Activated CD4-positive, CD25-positive, alpha-beta regulatory T cell treated with anti-CD3 and anti-CD28 coated beads, Interleukin-2, amount 50 U/mL, for 72 hours (primary cell): ENCODE measurements at regions not wholly inside any gene's neighbourhood (a gene's known extent, or its start where the extent isn't known, plus 50 kb on each side); places are given as distances from the start of the nearest gene placed in this dataset.

Experiments
- DNase-seq: peaks from one replicate; pipeline ENCODE4 v3.0.0; 2021

DNA sequence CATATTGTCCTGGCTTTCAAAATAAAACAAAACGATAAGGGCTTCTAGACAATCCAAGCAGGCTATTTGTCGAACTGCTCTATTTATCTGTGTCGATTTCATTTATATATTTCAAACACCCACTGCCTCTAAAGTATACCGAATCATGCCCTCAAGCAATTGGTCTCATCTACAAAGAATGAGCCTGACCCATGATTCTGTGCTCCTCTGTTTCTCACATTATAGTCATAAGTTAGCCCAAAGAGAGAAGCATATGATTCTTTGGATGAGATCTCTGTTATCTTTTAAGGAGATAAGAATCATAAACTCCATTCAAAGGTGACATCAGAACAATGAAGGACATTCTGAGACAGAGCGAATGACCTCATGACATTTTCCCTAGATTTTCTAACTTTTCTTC, 191.1 kb downstream of the MAP2K6 start:
- no peak for DNase-seq

DNA sequence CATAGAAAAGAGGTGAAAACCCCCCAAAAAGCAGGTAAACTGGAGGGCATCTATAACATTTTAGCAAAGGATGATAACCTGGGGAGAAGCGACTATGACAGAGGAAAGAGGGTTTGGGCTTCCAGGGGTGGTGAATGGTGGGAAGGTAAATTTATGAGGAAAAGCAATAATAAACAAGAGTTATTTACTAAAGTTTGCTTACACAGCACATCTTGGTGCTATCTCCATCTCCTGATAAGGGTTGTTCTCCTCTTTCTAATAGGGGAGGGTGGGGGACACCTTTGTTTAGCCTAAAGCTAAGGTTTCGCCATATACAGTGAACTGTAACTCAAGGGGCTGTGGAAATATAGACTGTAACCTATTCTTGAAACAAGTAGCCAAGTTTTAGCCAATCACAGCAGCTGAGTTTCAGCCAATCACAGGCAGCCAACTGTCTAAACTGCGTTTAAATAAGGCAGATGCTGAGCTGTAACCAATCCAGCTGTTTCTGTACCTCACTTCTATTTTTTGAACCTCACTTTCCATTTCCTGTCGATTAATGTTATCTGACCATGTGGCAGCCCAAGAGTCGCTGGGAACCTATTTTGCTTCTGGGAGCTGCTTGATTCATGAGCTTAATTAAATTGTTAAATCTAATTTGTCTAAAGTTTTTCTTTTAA, 191.8 kb downstream of the MAP2K6 start:
- no peak for DNase-seq

DNA sequence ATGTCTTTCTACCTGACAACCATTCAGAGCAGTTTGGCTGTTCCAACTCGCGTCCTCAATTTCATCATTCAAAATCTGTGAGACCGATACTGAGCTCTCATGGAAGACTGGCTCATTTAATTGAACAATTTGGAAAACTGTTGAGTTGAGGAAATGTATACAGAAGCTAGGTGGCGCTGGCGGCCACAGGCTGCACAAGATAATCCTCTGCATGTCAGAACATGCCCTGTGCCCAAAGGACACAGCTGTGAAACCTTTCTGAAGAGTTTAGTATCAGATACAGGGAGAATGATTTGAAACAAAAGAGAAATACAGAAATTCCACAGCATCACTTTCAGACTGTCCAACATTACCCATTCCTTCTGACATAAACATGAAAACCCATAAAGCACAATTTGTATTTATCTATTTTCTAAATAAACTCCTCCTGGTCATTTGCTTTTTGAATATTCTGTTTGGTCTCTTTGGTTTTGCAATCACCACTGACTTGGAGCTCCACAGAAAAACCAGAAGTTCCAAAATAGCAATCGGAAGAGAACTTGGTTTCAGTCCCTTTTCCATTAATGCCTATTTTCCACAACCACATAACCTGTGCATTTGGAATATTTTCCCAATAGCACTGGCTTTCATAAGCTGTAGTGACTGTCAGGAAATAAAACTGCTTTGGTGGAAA, 192.8 kb downstream of the MAP2K6 start:
- DNase-seq: peak; percentile 31

DNA sequence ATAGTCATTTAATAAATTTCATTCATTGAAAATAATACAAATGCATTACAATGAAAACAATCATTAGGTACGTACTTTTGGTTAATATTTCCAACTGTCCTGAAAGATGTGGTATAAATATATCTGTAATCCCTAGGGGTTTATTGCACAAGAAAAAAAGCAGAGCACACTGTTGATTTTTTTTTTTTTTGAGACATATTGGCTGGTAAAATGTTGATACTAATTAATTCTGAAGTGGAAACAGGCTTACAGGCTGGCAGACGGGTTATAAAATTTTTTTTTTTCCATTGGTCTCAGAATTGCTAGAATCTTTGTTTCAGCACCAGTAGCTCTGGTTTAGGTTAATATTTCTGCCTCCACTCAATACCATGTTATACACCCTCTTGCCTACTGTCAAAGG, 193.6 kb downstream of the MAP2K6 start:
- DNase-seq: no peak

DNA sequence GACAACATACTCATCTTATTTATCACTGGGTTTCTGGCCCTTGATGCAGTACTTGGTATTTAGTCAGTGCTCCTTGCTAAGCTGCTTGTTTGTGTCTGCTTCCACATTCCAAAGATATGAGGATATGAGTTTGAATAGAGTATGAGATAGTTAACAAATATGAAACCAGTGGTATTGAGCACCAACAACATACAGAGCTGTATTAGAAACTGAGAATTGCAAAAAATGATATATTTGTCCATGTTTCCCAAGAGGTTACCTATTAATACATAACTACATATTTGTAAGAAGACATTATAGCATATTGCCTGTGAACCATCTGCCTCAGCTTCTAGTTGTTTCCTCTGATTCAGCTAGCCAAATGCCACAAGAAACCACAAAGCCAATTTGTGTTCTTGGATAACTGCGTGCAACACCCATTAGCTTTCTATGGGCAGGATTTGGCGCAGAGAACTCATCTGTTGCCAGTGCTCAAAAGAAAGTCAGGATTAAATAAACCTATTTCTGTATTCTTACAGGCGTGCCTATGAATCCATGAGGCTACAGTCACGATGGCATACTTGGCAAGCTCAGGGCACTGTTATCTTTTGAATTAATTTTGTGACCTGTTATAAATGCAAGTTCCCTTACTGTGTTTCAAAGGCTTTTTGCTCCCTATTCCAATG, 194.4 kb downstream of the MAP2K6 start:
- DNase-seq: no peak

DNA sequence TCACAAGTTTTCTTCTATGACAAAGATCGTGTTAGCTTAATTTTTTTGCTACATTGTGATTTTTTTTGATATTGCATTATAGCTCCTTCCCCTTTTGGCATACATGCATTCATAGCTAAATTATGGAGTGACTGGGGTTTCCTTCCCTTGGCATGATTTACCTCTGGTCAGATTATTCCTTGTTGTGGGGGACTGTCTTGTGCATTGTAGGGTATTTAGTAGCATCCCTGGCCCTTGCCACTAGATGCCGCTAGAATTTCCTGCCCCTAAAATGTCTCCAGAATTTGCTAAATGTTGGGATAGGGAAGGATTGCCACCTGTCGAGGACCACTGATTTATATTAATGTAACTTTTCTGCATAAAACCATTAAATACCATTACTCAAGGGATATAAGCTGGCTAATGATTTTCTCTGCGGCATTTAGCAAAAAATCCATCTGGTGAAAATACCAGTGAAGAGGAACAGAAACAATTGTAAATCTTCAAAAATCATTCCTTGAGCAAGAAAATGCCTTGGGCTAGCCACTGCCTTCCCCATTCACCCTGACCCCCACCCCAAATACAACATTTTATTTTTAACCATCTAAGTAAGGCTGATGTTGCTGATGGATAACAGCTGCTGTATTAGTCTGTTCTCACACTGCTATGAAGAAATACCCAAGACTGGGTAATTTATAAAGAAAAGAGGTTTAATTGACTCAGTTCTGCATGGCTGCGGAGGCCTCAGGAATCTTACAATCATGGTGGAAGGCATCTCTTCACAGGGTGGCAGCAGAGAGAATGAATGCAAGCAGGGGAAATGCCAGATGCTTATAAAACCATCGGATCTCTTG, 195.2 kb downstream of the MAP2K6 start:
- no peak for DNase-seq

DNA sequence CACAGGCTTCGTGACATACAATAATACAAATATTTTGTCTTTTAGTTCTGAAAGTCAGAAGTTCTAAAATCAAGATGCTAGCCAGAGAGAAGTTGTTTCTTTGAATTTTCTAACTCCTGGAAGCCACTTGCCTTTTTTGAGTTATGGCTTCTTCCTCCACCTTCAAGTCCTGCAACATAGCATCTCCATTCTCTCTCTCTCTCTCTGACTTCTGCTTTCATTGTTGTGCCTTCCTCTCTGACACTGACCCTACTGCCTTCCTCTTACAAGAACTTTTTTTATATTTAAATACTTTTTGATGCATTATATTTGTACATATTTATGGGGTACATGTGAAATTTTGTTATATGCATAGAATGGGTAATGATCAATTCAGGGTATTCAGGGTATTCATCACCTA, 205.9 kb downstream of the MAP2K6 start:
- no peak for DNase-seq

DNA sequence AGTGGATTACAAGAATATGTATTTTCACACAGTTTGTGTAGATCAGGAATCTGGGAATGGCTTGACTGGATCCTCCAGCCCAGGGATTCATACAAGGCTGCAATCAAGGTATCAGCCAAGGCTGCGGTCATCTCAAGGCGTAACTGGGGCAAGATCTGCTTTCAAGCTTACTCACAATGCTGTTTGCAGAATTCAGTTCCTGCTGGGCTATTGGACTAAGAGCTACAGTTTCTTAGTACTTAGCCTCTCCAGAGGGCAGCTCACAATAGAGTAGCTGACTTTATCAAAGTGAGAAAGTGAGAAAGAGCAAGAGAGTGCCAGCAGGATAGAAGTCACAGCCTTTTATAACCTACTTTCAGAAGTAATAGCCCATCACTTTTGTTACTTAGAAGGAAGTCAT, 211.0 kb downstream of the MAP2K6 start:
- DNase-seq: no peak

DNA sequence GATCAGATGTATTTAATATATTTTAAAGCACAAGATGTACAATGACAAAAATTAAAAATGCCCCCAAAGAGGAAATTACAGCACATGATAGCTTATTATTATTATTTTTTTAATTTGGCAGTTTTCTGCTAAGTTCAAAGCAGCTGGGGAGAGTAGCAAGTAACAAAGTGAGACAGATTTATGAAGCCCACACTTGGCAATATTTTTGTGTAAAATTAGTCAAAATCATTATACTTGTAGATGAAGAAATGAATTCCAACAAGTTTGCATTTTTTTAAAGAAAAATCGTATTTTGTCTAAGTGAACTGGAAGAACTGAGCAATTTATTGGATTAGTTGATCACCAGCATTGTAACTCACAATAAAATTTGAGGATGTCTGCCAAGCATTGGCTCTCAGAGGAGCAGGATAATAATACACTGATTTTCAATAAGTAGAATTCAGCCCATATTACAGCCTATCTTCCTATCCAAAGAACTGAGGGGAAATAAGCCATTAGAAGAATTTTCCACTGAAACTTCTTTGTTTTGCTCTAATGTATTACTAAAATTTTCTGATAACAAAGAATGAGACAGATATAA, 215.6 kb downstream of the MAP2K6 start:
- DNase-seq: no peak

DNA sequence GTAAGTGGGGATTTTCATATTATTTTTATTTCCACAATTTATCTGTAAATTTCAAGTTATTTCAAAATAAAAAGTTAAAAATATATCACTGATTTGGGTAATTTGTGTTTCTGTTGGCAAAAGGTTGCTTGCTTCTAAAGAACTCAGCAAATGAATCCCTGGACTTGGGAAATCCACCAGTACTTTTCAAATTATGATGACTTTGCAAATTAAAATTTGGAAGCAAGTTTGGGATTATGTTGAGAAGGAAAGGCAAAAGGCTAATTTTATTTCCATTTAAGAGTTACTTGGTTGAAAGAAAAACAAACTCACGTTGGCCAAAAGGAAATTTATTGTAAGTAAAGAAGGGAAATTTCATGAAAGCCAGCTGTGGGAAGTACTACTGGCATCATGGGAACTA, 220.3 kb downstream of the MAP2K6 start:
- no peak for DNase-seq

DNA sequence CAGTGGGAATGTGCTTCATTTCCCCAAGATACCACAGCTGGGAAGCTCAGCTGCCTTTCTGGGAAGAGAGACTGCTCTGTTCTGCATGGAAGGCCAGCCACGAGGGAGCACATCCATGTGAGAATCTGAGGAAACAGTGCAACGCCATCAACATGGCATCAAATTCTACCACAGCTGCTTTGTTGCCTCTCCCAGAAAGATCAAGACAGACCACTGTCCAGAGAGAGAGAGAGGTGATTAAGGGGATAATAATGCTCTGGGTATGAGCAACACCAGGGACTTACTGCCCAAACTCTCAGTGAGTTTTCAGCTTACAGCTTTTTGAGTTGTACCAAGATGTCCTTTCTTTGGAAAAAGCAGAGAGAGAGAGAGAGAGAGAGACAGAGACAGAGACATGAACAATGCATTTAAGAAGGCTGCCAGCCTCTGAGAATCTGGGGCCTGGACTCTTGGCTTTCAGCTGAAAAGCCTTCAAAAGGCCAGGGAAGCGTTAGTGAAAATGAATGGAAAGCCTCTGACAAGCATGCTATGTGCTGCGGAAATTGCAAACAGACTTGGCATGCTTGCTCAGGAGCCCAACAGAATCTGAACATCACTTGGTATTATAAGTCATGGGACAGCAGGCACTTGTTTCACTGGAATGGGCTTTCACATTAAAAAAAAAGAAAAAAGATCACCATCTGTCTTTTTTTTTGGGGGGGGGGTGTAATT, 223.1 kb downstream of the MAP2K6 start:
- no peak for DNase-seq

DNA sequence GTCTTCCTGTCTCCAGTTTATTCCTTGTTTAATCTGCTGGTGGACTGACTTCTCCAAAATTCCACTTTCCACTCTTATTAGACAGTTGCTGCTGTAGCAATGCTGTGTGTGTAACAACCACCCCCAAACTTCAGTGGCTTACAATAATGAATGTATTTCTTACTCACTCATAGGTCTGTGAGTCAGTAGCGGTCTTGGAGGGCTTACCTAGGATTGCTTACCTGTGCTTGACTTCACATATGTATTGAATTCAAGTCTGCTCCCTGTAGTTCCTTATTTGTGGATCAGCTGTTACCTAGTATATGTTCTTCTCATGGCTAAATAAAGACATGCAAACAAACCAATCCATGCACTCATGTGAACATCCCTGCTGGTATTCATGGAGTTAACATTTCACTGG, 224.6 kb downstream of the MAP2K6 start:
- DNase-seq: no peak

DNA sequence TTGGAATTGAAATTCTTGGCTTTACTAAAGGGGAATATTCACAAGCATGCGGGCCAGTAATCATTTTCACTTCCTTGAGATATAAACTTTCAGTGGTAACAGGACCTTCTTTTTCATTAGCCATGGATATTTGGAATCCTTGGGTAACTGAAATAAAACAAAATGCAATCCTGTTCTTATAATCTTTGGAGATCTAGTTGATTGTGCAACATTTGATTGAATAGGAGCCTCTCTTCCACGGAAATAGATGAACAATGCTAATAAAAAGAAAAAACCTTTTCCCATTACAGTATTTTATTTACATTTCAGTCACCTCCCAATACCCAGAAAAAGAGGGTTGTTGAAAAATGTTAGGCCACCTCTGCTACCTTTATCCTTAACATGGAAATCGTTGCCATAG, 225.6 kb downstream of the MAP2K6 start:
- no peak for DNase-seq

DNA sequence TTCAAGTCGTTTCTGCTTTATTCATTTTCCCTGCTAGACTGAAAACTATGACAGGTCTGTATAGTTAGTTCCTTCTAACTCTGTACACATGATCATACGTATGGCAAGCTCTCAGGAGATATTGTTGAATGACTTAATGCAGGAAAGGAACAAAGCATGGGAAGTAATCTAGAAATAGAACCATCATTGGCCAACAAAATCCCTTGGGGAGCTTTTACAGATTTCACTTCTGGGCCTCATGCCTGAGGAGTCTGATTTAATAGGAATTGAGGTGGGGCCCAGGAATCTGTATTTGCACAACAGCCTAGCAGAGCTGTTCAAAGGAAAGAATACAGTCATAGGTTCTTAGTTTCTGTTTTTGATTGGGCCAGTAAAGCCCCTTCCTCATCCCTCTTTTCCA, 229.2 kb downstream of the MAP2K6 start:
- DNase-seq: no peak

DNA sequence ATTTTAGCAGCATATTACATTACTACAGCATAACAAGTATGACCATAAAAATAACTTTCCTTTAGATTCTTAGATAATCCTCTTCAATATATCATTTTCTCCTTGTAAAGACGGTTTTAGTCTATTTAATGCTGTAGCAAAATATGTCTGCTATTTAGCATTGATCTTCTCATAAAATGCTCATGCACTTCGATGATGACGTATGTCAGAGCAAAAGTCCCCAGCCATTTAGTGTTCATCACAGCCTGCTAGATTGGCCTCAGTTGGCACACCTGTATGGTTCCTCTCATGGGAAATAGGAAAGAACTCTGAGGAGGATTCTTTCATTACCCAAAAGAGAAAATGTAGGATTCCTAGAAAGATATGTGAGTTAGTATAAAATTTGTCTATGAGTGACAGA, 232.2 kb downstream of the MAP2K6 start:
- DNase-seq: no peak

DNA sequence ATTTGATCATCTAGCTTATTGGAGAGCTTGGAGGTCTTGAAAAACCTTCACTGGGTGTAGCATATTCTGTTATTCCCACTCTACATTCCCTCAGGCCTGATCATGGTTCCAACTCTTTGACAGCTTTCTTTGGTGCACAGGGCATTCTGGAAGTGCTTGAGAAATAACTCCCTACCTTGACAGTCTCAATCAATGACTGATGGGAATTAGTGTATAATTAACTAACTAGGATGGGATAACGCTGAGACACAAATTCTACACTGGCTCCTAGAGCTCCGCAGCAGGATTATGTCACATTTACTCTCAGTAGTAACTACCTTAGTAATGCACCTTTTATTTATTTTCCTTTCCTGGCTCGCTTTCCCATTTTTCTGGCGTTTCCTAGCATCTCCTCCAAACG, 236.4 kb downstream of the MAP2K6 start:
- no peak for DNase-seq

DNA sequence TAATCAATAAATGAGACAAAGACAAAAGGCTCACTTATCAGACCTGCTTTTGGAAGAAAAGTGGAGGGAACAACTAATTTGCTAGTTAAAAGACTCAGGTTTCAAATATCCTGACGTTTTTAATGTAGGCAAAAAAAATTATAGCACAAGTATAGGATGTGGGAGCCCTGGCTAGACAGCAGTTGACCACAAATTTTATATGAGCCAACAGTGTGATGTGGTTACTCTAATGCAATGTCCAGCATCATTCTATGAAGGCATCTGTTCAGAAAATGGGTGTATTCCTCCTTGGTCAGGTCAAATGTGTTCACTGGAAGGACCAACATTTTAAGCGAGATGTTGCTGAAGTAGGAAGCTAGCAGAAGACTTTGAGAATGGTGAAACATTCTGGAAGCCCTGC, 237.4 kb downstream of the MAP2K6 start:
- DNase-seq: no peak

DNA sequence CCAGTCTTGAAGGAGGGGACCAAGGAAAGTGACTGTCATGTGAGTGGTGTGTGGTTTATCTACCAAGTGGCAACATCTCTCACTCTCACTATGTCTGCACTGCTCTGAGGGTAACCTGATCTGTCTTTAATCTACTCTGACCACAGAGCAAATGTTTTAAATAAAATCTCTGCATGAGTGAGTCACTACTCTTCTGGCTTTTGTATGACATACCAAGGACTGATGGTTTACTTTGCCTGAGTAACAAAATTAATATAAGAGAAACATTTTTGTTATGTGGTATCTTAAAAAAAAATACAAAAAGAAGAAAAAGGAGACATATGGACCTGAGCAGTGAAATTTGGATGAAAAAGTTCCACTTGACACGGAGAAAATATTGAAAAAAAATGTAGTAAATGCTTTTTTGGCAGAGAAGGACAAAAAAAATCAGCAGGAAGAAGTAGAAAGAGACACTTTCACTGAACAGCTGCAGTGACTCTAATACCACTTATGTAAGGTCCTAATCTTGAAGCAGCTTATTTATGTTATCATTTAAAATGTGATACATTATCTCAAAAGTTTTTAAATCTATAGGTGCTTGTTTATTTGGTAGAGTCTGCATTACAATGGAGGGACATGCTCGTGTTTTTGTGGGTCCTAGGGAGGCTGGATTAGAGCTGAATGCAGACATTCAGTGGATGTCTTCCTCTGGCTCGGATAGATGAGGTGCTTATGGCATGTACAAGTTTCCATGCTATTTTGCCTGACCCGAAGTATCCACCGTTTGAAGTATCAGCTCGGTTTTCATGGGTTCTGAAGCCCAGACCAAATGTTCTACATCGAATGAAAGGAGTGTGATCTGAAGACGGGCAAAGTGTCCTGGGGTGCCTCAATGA, 240.7 kb downstream of the MAP2K6 start:
- no peak for DNase-seq

DNA sequence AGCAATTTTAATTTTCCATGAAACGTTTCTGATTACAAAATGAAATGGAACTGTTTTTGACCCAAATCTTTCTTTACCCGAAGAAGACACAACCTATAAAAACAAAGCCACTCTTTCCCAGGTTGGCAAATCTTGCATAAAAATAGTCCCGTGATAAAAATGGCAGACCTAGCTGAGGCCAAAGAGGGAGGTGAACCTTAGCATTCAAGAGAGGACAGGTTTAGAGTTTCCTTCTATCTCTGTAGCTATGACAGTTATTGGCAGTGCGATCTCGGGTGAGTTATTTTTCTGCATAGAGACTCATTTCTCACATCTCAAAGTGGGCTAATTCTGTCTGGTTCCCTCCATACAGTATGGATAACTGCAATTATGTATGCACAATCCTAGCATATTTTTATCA, 241.4 kb downstream of the MAP2K6 start:
- no peak for DNase-seq

DNA sequence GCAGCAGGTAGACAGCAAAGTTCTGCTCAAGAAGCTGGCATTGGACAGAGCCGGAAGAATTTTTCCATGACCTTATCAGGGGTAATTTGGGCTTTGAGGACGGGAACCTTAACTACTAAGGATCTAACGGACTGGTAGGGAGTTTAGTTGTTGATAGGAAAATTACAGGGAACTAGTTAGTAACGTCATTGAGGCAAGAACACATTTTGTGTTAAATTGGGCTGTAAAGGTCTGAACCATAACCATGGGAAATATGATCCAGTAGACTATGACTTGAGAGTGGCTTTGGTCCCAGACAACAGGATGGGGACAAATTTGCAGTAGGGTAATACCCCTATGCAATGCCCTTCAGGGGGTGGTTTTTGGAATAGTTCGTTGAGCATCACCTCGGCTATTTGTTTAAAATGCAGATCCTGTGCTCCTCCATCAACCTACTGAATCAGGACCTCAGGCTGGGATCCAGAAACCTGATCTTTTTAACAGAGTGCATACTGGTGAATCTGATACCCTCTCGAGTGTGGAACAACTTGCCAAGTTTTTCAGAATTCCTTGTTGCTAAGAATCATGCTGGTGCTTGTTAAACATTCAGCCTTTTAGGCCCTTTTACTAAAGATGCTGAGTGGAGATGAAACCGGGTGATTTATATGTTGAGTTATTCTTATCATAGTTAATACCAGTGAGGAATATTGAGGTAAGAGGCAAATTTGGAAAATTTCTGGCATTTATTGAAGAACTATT, 255.1 kb downstream of the MAP2K6 start:
- DNase-seq: no peak

DNA sequence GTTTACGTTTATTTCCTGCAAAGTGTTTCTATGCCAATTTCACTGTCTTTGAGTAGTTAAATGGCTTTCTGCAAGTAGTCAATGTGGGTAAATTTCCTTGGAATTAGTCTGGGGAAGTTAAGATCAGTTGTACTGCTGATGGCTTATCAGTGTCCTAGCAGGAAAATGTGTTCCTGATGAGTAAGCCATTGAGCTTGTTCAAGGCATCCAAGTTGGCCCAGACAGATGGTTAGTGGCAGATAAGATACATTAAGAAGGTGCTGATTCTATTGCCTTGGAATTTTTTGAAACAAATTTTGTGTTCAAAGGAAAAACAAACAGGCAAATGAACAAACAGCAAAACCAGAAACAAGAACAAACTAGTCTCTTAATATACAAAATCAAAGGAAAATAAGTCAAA, 258.4 kb downstream of the MAP2K6 start:
- no peak for DNase-seq
